Upper lobe of left lung (tissue), 6 donors: ENCODE measurements at regions not wholly inside any gene's neighbourhood (a gene's known extent, or its start where the extent isn't known, plus 50 kb on each side); places are given as distances from the start of the nearest gene placed in this dataset.

Source experiments
- ATAC-seq, 2 donors: fragments of 200-7000 bp; cut with Tn5 transposase; one replicate each; pipeline ENCODE4 v1.9.1; 2022; ENCODE audit warnings: mild to moderate bottlenecking in 2 of 2, moderate library complexity in 2 of 2; ENCODE audit not compliant: low FRiP score in 2 of 2
- DNase-seq, 2 donors: peaks; one replicate each; pipeline ENCODE4 v3.0.0-alpha.2; 2019 to 2020
- H3K27ac ChIP-seq, 4 donors: fragments of 200-600 bp; sonication (generic); one replicate each; pipeline ENCODE4 v1.5.1; 2016 to 2019
- H3K27me3 ChIP-seq, 4 donors: fragments of 200-600 bp; sonication (generic); one replicate each; pipeline ENCODE4 v1.5.1; 2017 to 2019
- H3K36me3 ChIP-seq, 4 donors: fragments of 200-600 bp; sonication (generic); one replicate each; pipeline ENCODE4 v1.5.1; 2016 to 2019
- H3K4me1 ChIP-seq, 4 donors: fragments of 200-600 bp; sonication (generic); one replicate each; pipeline ENCODE4 v1.5.1; 2018 to 2019
- H3K4me3 ChIP-seq, 4 donors: fragments of 200-600 bp; sonication (generic); one replicate each; pipeline ENCODE4 v1.5.1; 2017 to 2019; ENCODE audit warnings: mild to moderate bottlenecking in 2 of 4, moderate library complexity in 1 of 4
- H3K9me3 ChIP-seq, 4 donors: fragments of 200-600 bp; sonication (generic); one replicate each; pipeline ENCODE4 v1.5.1; 2018 to 2019
- CTCF ChIP-seq, 6 experiments: fragments of 450-650 bp in 4 of 6; fragments of 200-600 bp in 2 of 6; sonication (generic) in 2 of 6; IDR thresholded peaks; one replicate each; pipeline ENCODE4 v1.5.1; 2016 to 2019; ENCODE audit warnings: antibody characterized with exemption in 6 of 6
- EP300 ChIP-seq, 4 donors: sonication (generic); formaldehyde crosslinking; IDR thresholded peaks; one replicate each; pipeline ENCODE4 v1.5.1; 2017; ENCODE audit warnings: antibody characterized with exemption in 4 of 4, control low read depth in 2 of 4
- POLR2A ChIP-seq, 4 donors: fragments of 450-650 bp; IDR thresholded peaks; one replicate each; pipeline ENCODE4 v1.5.1; 2016 to 2017; ENCODE audit warnings: antibody characterized with exemption in 4 of 4, mild to moderate bottlenecking in 2 of 4
- POLR2AphosphoS5 ChIP-seq, 2 donors: sonication (generic); formaldehyde crosslinking; IDR thresholded peaks; one replicate each; pipeline ENCODE4 v1.5.1; 2017; ENCODE audit warnings: antibody characterized with exemption in 2 of 2
- WGBS, 2 donors: methylation state at CpG; one replicate each; pipeline ENCODE4 v1.1.5; 2017 to 2018; 5-methylcytosine and 5-hydroxymethylcytosine counted together
- donor health status: DM: no; HTN: no; CAD: no; lungs with moderate emphysema.
- donor health status: DM: no; HTN: yes; CAD: no; lungs with severe emphysema.

- WGBS, 2 donors, result 35 to 94% methylated on average over 1 of the region's 1 CpG
Observed at GRCh38 chr11:126121296-126121695, 58.6 kb upstream of the CDON start.

GRCh38 chr11:126118806-126119205 lies 56.1 kb upstream of the CDON start:
- no peak for ATAC-seq

More at GRCh38 chr11:126121296-126121695, 58.6 kb upstream of the CDON start:
- no peak for DNase-seq
- Histone ChIP-seq H3K4me1 (peaks cover 4 to 8% (median 5%) of the 10 kb centered on the region in 4 donors), H3K4me3 (no peak overlapping the region), H3K36me3 (no peaks in the 10 kb centered on the region), H3K27ac (no peak overlapping the region), H3K27me3 (no peaks in the 10 kb centered on the region), H3K9me3 (no peaks in the 10 kb centered on the region)
- no peak for ATAC-seq
- no peak for TF ChIP-seq CTCF (IDR thresholded peaks at IDR 0.05)
- TF ChIP-seq POLR2A (IDR thresholded peaks at IDR 0.05), result no peak
- no peak for TF ChIP-seq POLR2AphosphoS5 (IDR thresholded peaks at IDR 0.05)
- TF ChIP-seq EP300 (IDR thresholded peaks at IDR 0.05), result no peak

DNA sequence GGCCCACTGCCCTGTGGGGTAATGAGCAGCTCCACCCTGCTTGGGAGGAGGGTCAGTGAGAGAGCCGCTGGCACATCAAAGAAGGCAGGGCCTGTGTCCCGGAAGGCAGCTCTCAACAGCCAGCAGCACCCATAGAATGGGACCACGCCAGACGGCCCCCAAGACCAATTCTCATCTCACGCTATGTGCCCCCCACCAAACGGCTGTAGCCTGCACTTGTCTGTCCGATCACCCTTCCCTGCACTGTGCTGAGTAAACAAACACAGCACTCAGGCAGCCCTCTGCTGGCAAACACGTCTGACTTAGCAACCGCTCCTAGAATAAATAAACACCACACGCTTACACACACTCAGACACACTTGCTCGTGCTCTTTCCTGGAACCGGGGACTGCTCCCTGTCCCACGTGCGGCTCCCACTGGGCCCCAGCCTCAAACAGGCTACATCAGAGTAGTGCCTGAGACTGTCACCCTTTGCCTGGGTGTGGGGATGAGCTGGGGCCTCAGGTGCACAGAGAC lies 53.2 kb upstream of the CDON start:
- H3K27me3 ChIP-seq, result no peaks in the 10 kb centered on the region
- peak overlapping the region; percentile 61 to 85 (median 81) for H3K27ac ChIP-seq
- peaks cover 25 to 39% (median 34%) of the 10 kb centered on the region in 4 donors for H3K4me1 ChIP-seq
- TF ChIP-seq POLR2A (IDR thresholded peaks at IDR 0.05) (peak in 1 of 4 donors; percentile 38), POLR2AphosphoS5 (IDR thresholded peaks at IDR 0.05) (peak; percentile 71 to 80), EP300 (IDR thresholded peaks at IDR 0.05) (peak in 2 of 4 donors; percentile 70 to 86), CTCF (IDR thresholded peaks at IDR 0.05) (peak in 2 of 6 experiments; percentile 30 to 50)
- peak; percentile 79 to 88 for DNase-seq
- no peaks in the 10 kb centered on the region for H3K9me3 ChIP-seq
- H3K36me3 ChIP-seq, result no peaks in the 10 kb centered on the region
- ATAC-seq, result peak; percentile 78 to 92
- H3K4me3 ChIP-seq, result no peak overlapping the region
- whole genome bisulfite sequencing, 2 donors, result 25 to 43% methylated on average over 13 to 14 of the region's 14 CpGs

More at GRCh38 chr11:126118806-126119205, 56.1 kb upstream of the CDON start:
- H3K4me3 ChIP-seq, result no peak overlapping the region
- 86 to 91% methylated on average over 5 to 10 of the region's 10 CpGs for WGBS, 2 donors
- H3K27ac ChIP-seq, result no peak overlapping the region
- H3K4me1 ChIP-seq, result peaks cover 24 to 32% (median 27%) of the 10 kb centered on the region in 4 donors
- no peak for DNase-seq
- H3K36me3 ChIP-seq, result no peaks in the 10 kb centered on the region
- no peaks in the 10 kb centered on the region for H3K9me3 ChIP-seq
- TF ChIP-seq EP300 (IDR thresholded peaks at IDR 0.05), result no peak
- TF ChIP-seq POLR2AphosphoS5 (IDR thresholded peaks at IDR 0.05), result no peak
- TF ChIP-seq CTCF (IDR thresholded peaks at IDR 0.05), result no peak
- TF ChIP-seq POLR2A (IDR thresholded peaks at IDR 0.05), result no peak
- H3K27me3 ChIP-seq, result no peaks in the 10 kb centered on the region

DNA sequence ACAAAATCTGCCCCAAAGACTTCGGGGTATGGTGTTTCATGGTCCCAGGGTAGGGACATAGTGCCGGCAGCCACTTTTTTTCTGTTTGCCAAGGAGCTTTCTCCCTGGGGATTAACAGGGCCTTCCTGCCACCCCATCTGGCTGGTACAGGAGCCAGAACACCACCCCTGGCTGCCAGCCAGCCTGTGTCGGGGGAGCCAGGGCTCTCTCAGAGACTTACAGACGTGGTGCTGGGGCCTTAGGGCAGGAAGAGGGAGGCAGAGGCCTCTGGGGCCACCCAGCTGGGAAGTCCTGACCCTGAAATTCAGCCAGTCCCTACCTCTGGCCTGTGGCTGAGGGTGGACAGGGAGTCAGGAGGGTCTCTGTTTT lies 52.4 kb upstream of the CDON start:
- Histone ChIP-seq H3K4me1 (peaks cover 25 to 39% (median 34%) of the 10 kb centered on the region in 4 donors), H3K27me3 (no peaks in the 10 kb centered on the region), H3K9me3 (no peaks in the 10 kb centered on the region), H3K36me3 (no peaks in the 10 kb centered on the region), H3K4me3 (no peak overlapping the region), H3K27ac (peak overlapping the region; percentile 61 to 85 (median 81))
- ATAC-seq (peak in 1 of 2 donors; percentile 5), DNase-seq (peak; percentile 75 to 85)
- no peak for TF ChIP-seq POLR2A (IDR thresholded peaks at IDR 0.05)
- TF ChIP-seq CTCF (IDR thresholded peaks at IDR 0.05), result no peak
- no peak for TF ChIP-seq POLR2AphosphoS5 (IDR thresholded peaks at IDR 0.05)
- TF ChIP-seq EP300 (IDR thresholded peaks at IDR 0.05), result no peak
- WGBS, 2 donors, result 40 to 52% methylated on average over 3 to 4 of the region's 4 CpGs
